Hematopoietic multipotent progenitor cell treated with erythropoietin and hydrocortisone succinate and interleukin-3 and kit ligand, for 15 days (in vitro differentiated cells): ENCODE measurements at regions not wholly inside any gene's neighbourhood (a gene's known extent, or its start where the extent isn't known, plus 50 kb on each side); places are given as distances from the start of the nearest gene placed in this dataset.
"Not testable (repeated sequence)": the region's sequence is repeated elsewhere in the genome, so short reads cannot be mapped to it uniquely, and the experiment has no call there.

Experiments
- DNase-seq: peaks from one replicate; pipeline ENCODE4 v3.0.0-alpha.2; 2015; ENCODE audit warnings: low spot score

- no peak for DNase-seq
Measured at GRCh38 chr14:59116984-59117415, 71.5 kb upstream of the DAAM1 start.

DNA sequence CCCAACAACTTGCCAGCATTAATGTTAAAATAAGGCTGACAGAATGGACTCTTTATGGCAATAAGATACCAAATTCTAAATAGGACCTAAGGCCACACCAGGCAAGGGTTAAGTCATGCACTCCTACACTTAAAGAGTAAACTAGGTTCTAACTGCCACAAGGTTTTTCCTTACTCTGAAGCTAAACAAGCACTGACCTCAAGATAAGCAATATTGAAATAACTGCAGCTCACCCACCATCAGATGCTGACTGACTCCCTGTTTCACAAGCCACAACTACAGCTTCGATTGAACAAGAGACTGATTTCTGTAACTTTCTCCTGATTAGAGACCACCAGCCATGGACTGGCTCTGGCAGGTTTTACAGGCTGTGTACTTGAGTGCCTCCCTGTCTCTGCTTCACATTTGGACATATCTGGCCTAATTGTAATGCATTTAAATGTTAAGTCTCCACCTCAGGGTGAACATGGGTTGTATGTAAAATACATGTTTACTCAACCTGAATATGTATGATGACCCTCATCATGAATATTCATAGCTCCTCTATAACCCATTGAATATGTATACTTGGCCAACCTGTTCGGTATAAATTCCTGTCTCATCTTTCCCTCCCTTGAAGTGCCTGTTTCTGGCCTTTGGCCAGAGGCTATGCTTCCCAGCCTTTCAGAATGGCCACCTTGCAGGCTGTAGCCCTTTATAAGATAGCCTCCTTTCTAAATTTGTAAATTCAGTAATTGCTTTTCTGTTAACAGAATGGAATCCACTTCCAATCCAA lies 70.5 kb upstream of the DAAM1 start:
- DNase-seq, result no peak

DNA sequence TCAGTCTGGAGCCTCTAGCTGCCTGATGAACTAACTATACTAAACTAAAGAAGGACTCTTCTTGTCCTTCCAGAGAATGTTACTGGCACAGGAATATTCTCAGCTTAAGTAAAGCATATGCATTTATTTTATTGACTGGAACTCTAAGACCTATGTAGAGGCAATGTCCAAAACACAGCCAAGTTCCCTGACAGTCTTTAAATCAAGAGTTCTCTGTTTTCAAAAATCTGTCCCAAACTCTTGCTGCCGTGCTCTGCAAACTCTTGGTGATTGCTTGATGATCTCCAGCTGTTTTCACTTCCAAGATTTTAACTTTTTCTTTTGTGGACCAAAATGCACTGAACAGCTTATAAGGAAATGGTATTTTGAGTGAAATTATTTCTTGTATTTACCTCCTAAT lies 67.5 kb upstream of the DAAM1 start:
- no peak for DNase-seq

DNA sequence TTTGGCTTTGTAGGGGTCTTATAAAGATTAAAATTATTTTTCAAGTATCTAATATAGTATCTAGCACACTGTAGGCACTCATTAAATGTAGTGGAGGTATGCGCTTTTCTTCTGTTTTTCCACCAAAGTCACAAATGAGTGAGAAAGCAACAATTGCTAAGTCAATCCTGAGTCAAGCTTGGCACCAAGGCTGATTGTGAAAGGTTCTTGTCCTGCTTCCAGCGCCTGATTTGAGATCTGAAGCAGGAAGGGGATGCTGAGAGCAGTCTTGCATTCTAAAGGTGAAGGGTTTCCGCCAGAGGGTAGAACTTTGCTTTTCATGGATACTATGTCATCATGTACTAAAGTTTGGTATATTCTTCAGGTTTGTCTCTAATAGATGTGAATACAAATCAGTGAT lies 64.9 kb upstream of the DAAM1 start:
- DNase-seq, result no peak

GRCh38 chr14:59123975-59124374 lies 64.5 kb upstream of the DAAM1 start:
- DNase-seq, result no peak

DNA sequence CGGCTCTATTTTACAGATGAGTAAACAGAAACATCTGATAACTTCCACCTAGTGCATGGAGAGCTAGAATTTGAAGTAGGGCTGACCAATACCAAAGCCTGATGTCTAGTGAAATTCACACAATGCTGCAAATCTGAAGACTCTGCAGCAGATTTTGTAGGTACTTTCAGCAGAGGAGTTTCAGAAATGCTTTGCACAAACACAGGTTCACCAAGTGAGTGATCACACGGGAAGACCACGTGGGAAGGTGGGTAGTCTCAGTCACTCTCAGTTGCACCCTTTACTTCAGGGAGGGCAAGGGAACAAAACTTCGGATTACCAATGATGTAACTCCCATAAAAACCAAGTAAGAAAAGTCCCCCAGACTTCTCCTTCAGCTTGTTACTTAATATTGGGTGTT lies 63.3 kb upstream of the DAAM1 start:
- DNase-seq, result no peak

DNA sequence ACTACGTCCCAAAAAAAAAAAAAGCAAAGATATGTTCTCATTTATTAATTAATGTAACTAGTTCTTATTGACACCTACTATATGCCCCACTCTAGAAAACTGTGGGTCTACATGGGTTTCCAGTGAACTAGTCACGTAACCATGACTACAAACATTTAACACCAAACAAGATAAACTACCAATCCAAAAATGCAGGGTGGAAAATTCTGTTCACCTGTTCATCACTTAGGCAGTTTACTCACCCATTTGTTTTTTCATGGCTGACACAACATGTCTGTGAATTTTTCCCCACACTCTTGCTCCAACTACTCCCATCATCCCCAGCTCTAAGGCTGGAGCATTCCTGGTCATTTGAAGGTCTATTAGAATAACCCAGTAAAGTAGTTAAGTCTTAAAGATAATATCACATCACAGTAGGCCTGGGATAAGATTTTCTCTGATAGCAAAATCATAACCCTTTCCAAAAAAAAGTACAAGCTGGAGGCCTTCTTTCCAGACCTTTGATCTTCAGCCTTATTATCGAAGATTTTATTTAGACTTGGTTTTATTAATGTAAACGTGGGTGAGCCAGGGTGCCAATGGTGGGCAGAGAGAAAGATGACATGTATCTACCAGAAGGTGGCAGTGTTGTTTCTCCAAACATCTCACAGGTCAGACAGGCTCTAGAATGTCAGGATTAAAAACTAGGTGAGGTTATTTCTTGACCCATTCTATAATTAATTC lies 61.6 kb upstream of the DAAM1 start:
- DNase-seq, result peak; percentile 74

- no peak for DNase-seq
Measured at GRCh38 chr14:59127437-59127732, 61.1 kb upstream of the DAAM1 start.

DNA sequence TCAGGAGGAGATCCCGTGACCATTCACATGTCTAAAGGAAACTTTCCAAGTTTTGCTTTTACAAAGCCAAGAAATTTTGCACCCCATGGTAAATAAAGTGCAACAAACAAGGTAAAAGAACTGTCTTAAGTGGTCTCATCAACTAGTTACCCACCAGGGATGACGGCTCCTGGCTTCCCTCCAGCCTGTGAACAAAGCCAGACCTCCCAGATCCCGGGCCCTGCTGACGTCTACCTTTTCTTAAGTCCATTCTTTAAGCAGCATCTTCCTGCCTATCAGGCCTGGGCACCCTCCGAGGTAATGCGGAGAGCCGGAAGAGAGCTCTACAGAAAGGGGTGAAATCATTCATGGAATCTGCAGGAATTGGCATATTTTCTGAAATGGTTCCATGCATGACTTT lies 58.0 kb upstream of the DAAM1 start:
- no peak for DNase-seq

GRCh38 chr14:59131938-59132795 lies 56.3 kb upstream of the DAAM1 start:
- DNase-seq, result no peak

DNA sequence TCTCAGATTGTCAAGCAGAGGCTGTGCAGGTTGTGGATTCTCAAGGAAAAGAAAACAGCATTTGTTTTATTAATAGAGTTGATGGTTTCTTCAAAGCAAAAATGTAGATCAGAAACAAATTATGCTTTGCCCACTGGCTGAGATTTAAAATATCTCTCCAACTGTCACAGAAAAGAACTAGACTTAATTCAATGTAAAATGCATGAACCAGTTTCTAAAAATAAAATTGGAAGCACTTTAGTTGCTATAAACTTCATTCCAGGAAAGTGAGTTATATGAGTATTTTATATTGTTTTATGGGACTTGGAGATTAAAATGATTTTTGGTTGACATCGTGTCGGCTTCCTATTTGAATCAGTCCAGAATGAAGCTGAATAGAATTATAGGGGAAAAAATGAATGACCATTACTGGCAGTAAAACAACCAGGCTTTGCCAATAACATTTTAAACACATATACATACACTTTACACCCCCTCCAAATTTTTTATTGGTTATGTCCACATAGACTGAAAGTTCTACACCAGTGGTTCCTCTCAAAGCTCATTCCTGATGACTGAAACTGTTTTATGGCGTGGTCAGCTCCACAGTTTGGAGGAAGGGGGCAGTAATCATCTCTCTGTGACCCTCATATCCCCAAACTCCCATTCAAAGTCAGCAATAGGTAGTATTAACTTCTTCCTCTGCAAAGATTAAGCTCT lies 55.5 kb upstream of the DAAM1 start:
- DNase-seq, result no peak

DNA sequence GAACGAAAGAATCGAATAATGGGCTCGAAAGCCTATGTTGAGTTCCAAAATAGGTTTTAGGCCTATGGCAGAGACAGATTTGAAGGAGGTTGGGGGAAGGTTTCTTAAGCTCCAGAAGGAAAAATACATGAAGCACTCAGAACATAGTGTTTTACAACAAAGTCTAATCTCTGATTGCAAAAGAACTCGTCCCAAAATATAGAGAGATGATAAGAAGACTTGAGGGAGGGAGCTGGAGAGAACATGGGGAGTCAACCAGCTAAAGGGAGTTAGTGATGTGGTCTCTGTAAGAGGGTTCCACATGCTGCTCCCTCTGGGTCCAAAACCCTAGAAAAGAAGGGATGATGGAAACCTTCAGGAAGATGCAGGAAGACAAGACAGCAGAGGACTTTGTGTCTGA lies 54.8 kb upstream of the DAAM1 start:
- no peak for DNase-seq

GRCh38 chr14:59134307-59134706 lies 54.2 kb upstream of the DAAM1 start:
- DNase-seq, result no peak

GRCh38 chr14:59137256-59137655 lies 51.2 kb upstream of the DAAM1 start:
- DNase-seq, result no peak

DNA sequence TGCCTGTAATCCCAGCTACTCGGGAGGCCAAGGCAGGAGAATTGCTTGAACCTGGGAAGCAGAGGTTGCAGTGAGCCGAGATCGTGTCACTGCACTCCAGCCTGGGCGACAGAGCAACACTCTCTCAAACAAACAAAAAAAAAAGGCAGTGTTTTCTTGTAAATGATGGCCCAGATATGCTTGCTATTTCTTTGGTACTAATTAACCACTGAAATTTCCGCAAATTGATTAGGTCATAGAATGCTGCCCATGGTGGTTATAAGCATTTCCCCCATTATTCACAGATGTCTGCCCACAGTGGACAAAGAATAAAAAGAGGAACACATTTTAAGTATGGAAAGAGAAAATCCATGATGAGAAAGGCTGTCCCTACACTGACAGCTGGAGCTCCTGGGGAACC lies 49.9 kb upstream of the DAAM1 start:
- not testable (repeated sequence) for DNase-seq
